GM12878 (cell line): ENCODE measurements at regions not wholly inside any gene's neighbourhood (a gene's known extent, or its start where the extent isn't known, plus 50 kb on each side); places are given as distances from the start of the nearest gene placed in this dataset.

Experiments used
- ATAC-seq: fragments of 200-7000 bp; cut with Tn5 transposase; 3 replicates; pipeline ENCODE4 v1.9.1; 2020; ENCODE audit warnings: mild to moderate bottlenecking, moderate library complexity
- BruUV-seq: library from RNA; stranded (reverse); fragments of 400-500 nt; replicated peaks from 2 replicates; lab custom pipeline; 2021; lab: Mats Ljungman, UMichigan
- CTCF ChIA-PET: fragments of 300-600 bp; sonication (Branson Sonifier 250); formaldehyde crosslinking; extraction: SDS; loops from one replicate; lab custom pipeline; 2021; ENCODE audit warnings: inconsistent platforms; lab: Yijun Ruan, JAX
- POLR2A ChIA-PET: fragments of 350-600 bp; formaldehyde crosslinking; extraction: SDS; loops from one replicate; lab custom pipeline; 2021; ENCODE audit warnings: inconsistent platforms; lab: Charles Lee
- RAD21 ChIA-PET: fragments of 300-600 bp; sonication (Branson Sonifier 250); formaldehyde crosslinking; loops from one replicate; lab custom pipeline; 2023; ENCODE audit warnings: antibody characterized with exemption; ENCODE audit not compliant: unreplicated experiment; lab: Charles Lee
- SMC1A ChIA-PET: fragments of 300-600 bp; sonication (Branson Sonifier 250); formaldehyde crosslinking; loops from one replicate; lab custom pipeline; 2023; ENCODE audit not compliant: unreplicated experiment, uncharacterized antibody; lab: Charles Lee
- DNase-seq: peaks from one replicate; pipeline ENCODE4 v3.0.0-alpha.2; 2011; ENCODE audit warnings: low read depth, low spot score
- FAIRE-seq: peaks from 3 replicates; lab custom pipeline; 2011; peaks lifted over from hg19 to GRCh38; lab: Jason Lieb, UNC
- H2AFZ ChIP-seq: 2 replicates; pipeline ENCODE4 v1.6.0; 2011; ENCODE audit warnings: low read depth, low read length, control low read depth; ENCODE audit not compliant: control insufficient read depth
- H3K27ac ChIP-seq: 2 replicates; pipeline ENCODE4 v1.5.1; 2011; ENCODE audit warnings: control low read depth; ENCODE audit not compliant: control insufficient read depth, insufficient read depth
- H3K27me3 ChIP-seq, 2 experiments: replicated peaks in 1 of 2; 2 replicates each; pipeline versions ENCODE4 v1.6.0 to v1.6.1; 2011; ENCODE audit warnings: low read length in 1 of 2; ENCODE audit not compliant: control insufficient read depth in 2 of 2, insufficient read depth in 2 of 2
- H3K36me3 ChIP-seq, 2 experiments: 2 replicates each; pipeline ENCODE4 v1.5.1; 2011; ENCODE audit warnings: low read length in 1 of 2; ENCODE audit not compliant: control insufficient read depth in 2 of 2, insufficient read depth in 2 of 2
- H3K4me1 ChIP-seq: 2 replicates; pipeline ENCODE4 v1.6.1; 2011; ENCODE audit warnings: mild to moderate bottlenecking, low read length, moderate library complexity, mixed read lengths; ENCODE audit not compliant: control insufficient read depth, insufficient read depth
- H3K4me2 ChIP-seq: 2 replicates; pipeline ENCODE4 v1.6.0; 2011; ENCODE audit warnings: control low read depth; ENCODE audit not compliant: control insufficient read depth, insufficient read depth
- H3K4me3 ChIP-seq: fragments of 200-600 bp; sonication (generic); 2 replicates; pipeline ENCODE4 v1.5.1; 2016
- H3K79me2 ChIP-seq: 2 replicates; pipeline ENCODE4 v1.6.0; 2011; ENCODE audit warnings: low read length; ENCODE audit not compliant: control insufficient read depth, insufficient read depth
- H3K9ac ChIP-seq: 2 replicates; pipeline ENCODE4 v1.8.0; 2011; ENCODE audit warnings: low read length, control low read depth, mixed read lengths; ENCODE audit not compliant: control insufficient read depth, insufficient read depth
- H3K9me3 ChIP-seq: replicated peaks from 3 replicates; pipeline ENCODE4 v1.5.1; 2011; ENCODE audit warnings: mild to moderate bottlenecking, low read length; ENCODE audit not compliant: control insufficient read depth, insufficient read depth
- H4K20me1 ChIP-seq: 2 replicates; pipeline ENCODE4 v1.6.0; 2011; ENCODE audit not compliant: control insufficient read depth, insufficient read depth
- BACH1 ChIP-seq: fragments of 450-650 bp; IDR thresholded peaks from 2 replicates; pipeline ENCODE4 v1.6.1; 2017; ENCODE audit warnings: mild to moderate bottlenecking, borderline replicate concordance
- BRCA1 ChIP-seq: IDR thresholded peaks from 2 replicates; pipeline ENCODE4 v1.6.1; 2011; ENCODE audit warnings: low read depth, low read length, improper control_type of control experiment
- DPF2 ChIP-seq: fragments of 450-650 bp; IDR thresholded peaks from 2 replicates; pipeline ENCODE4 v1.6.1; 2017; ENCODE audit warnings: mild to moderate bottlenecking
- EZH2 ChIP-seq: IDR thresholded peaks from 2 replicates; pipeline ENCODE4 v1.6.1; 2012; ENCODE audit warnings: low read depth, mild to moderate bottlenecking, control low read depth, inconsistent platforms, low read length, borderline replicate concordance; ENCODE audit not compliant: control insufficient read depth
- IRF4 ChIP-seq: IDR thresholded peaks from 2 replicates; pipeline ENCODE4 v1.6.1; 2011; ENCODE audit warnings: low read depth, low read length
- JUNB ChIP-seq: IDR thresholded peaks from 2 replicates; pipeline ENCODE4 v1.6.1; 2016; ENCODE audit warnings: antibody characterized with exemption, mild to moderate bottlenecking
- POU2F2 ChIP-seq: IDR thresholded peaks from 3 replicates; pipeline ENCODE4 v1.6.1; 2011; ENCODE audit warnings: low read depth, mild to moderate bottlenecking, low read length, borderline replicate concordance
- RELA ChIP-seq: fragments of 450-650 bp; IDR thresholded peaks from 2 replicates; pipeline ENCODE4 v1.8.0; 2014; ENCODE audit warnings: borderline replicate concordance; ENCODE audit not compliant: partially characterized antibody
- SMAD5 ChIP-seq: IDR thresholded peaks from 2 replicates; pipeline ENCODE4 v1.6.1; 2016; ENCODE audit warnings: antibody characterized with exemption, low read depth
- SPI1 ChIP-seq: IDR thresholded peaks from 2 replicates; pipeline ENCODE4 v1.6.1; 2011; ENCODE audit warnings: low read depth, mild to moderate bottlenecking, low read length, moderate library complexity, borderline replicate concordance; ENCODE audit not compliant: insufficient read depth
- SREBF1 ChIP-seq: IDR thresholded peaks from 2 replicates; pipeline ENCODE4 v1.6.1; 2012; ENCODE audit warnings: mild to moderate bottlenecking, low read length
- YBX1 ChIP-seq: fragments of 450-650 bp; IDR thresholded peaks from 2 replicates; pipeline ENCODE4 v1.6.1; 2016; ENCODE audit warnings: antibody characterized with exemption
- ZNF24 ChIP-seq: fragments of 450-650 bp; IDR thresholded peaks from 2 replicates; pipeline ENCODE4 v1.6.1; 2017; ENCODE audit warnings: antibody characterized with exemption, mild to moderate bottlenecking
- ZNF622 ChIP-seq: fragments of 450-650 bp; IDR thresholded peaks from 2 replicates; pipeline ENCODE4 v1.6.1; 2017; ENCODE audit warnings: mild to moderate bottlenecking, inconsistent platforms
- ZSCAN29 ChIP-seq: fragments of 450-650 bp; IDR thresholded peaks from 2 replicates; pipeline ENCODE4 v1.6.1; 2017; ENCODE audit warnings: mild to moderate bottlenecking, moderate library complexity
- ZZZ3 ChIP-seq: IDR thresholded peaks from 2 replicates; pipeline ENCODE4 v1.6.1; 2011; ENCODE audit warnings: low read depth; ENCODE audit not compliant: control insufficient read depth, insufficient read length
- WGBS: methylation state at CpG from one replicate; pipeline ENCODE4 v1.1.6; 2016; ENCODE audit warnings: low lambda C conversion rate; ENCODE audit not compliant: insufficient replicate concordance, insufficient coverage; ENCODE audit errors: missing lambda C conversion rate; 5-methylcytosine and 5-hydroxymethylcytosine counted together
- in situ Hi-C: fragments of 300-500 bp; cut with MboI; formaldehyde crosslinking; loops from 9 replicates; pipeline ENCODE4 v1.14.3; 2018; ENCODE audit warnings: mixed read lengths
- intact Hi-C: fragments of 100-400 bp; cut with micrococcal nuclease; formaldehyde crosslinking; loops from one replicate; pipeline ENCODE4 v1.14.2; 2022; ENCODE audit not compliant: unreplicated experiment
- TF ChIP-seq, protein P1 (sequence below): IDR thresholded peaks from 2 replicates; pipeline ENCODE4 v1.6.1; 2012; ENCODE audit warnings: low read depth, low read length, improper control_type of control experiment
- TF ChIP-seq, protein P2 (sequence below): fragments of 450-650 bp; conservative IDR thresholded peaks from 2 replicates; pipeline ENCODE4 v1.6.1; 2017; ENCODE audit warnings: mild to moderate bottlenecking, moderate library complexity

DNA sequence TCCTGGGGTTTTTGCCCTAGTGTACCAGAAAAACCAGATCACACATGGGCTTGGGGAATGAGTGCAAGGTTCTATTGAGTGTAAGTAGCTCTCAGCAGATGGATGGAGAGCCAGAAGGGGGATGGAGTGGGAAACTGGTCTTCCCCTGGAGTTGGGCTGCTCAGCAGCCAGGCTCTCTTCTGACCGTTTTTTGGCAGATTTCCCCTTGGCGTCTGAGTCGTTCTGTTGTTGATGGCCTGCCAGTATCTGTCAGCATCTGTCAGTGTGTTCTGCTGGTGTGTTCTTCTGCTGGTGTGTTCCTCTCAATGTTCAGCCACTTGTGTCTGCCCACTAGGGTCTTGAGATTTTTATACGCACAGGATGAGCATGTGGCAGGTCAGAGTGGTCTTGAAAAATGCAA lies 633.9 kb upstream of the CPEB2 start:
- RAD21 ChIA-PET = no interaction called here
- no peak for FAIRE-seq
- SMC1A ChIA-PET = no interaction called here

More for the DNA sequence above, 633.9 kb upstream of the CPEB2 start:
- no peak for TF ChIP-seq SPI1
- TF ChIP-seq SREBF1 = no peak
- no peak for TF ChIP-seq YBX1
- TF ChIP-seq BRCA1 = no peak
- TF ChIP-seq ZSCAN29 = no peak
- TF ChIP-seq JUNB = no peak
- TF ChIP-seq EZH2 = no peak
- TF ChIP-seq, protein P1, sequence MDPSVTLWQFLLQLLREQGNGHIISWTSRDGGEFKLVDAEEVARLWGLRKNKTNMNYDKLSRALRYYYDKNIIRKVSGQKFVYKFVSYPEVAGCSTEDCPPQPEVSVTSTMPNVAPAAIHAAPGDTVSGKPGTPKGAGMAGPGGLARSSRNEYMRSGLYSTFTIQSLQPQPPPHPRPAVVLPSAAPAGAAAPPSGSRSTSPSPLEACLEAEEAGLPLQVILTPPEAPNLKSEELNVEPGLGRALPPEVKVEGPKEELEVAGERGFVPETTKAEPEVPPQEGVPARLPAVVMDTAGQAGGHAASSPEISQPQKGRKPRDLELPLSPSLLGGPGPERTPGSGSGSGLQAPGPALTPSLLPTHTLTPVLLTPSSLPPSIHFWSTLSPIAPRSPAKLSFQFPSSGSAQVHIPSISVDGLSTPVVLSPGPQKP = no peak
- no peak for TF ChIP-seq ZZZ3
- no peak for TF ChIP-seq RELA
- TF ChIP-seq DPF2 = no peak
- TF ChIP-seq ZNF24 = no peak
- no peak for TF ChIP-seq BACH1
- TF ChIP-seq ZNF622 = no peak
- no peak for TF ChIP-seq POU2F2
- no peak for TF ChIP-seq SMAD5
- TF ChIP-seq IRF4 = no peak
- TF ChIP-seq, protein P2, sequence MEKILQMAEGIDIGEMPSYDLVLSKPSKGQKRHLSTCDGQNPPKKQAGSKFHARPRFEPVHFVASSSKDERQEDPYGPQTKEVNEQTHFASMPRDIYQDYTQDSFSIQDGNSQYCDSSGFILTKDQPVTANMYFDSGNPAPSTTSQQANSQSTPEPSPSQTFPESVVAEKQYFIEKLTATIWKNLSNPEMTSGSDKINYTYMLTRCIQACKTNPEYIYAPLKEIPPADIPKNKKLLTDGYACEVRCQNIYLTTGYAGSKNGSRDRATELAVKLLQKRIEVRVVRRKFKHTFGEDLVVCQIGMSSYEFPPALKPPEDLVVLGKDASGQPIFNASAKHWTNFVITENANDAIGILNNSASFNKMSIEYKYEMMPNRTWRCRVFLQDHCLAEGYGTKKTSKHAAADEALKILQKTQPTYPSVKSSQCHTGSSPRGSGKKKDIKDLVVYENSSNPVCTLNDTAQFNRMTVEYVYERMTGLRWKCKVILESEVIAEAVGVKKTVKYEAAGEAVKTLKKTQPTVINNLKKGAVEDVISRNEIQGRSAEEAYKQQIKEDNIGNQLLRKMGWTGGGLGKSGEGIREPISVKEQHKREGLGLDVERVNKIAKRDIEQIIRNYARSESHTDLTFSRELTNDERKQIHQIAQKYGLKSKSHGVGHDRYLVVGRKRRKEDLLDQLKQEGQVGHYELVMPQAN = no peak
- Histone ChIP-seq H4K20me1 (no peaks in the 10 kb centered on the region), H3K9me3 (no peaks in the 10 kb centered on the region), H2AFZ (no peak overlapping the region), H3K9ac (no peak overlapping the region), H3K27me3 (no peaks in the 10 kb centered on the region), H3K36me3 (no peaks in the 10 kb centered on the region), H3K79me2 (no peaks in the 10 kb centered on the region), H3K4me3 (no peak overlapping the region), H3K4me1 (no peaks in the 10 kb centered on the region), H3K27ac (no peak overlapping the region), H3K4me2 (no peak overlapping the region)
- in situ Hi-C loops = no loop called here
- no peak for DNase-seq
- ChIA-PET CTCF (no interaction called here), POLR2A (no interaction called here)
- intact Hi-C loops = no loop called here
- BruUV-seq = no TSS peak
- 0% methylated on average over 4 of the region's 4 CpGs for WGBS
- no peak for ATAC-seq
